GM12873 (cell line): ENCODE measurements at regions not wholly inside any gene's neighbourhood (a gene's known extent, or its start where the extent isn't known, plus 50 kb on each side); places are given as distances from the start of the nearest gene placed in this dataset.

Source experiments
- TF ChIP-seq, protein P1 (sequence below): IDR thresholded peaks from 2 replicates; pipeline ENCODE4 v1.5.1; 2012; ENCODE audit warnings: low read depth, mild to moderate bottlenecking, moderate library complexity, low read length, control low read depth; ENCODE audit not compliant: insufficient read depth; ENCODE audit errors: missing control alignments

DNA sequence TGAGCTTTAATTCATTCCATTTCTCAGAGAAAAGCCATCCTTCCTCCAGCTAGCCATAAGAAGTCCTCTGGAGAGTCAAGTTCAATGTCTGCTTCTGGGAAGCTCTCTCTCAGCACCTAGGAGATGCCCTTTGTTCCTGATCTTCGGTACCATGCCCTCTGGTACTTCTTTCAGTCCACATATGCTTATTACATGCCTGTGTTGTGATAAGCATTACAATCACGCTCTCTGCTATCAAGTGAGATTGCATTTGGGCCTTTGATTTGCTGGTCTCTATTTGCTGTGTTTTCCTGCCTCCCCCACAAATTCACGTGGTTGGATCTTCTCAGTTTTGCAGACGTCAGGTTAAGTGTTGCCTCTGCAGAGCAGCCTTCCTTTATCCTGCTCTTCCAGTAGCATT is 178.1 kb downstream of the TOX3 start:
- TF ChIP-seq, protein P1, sequence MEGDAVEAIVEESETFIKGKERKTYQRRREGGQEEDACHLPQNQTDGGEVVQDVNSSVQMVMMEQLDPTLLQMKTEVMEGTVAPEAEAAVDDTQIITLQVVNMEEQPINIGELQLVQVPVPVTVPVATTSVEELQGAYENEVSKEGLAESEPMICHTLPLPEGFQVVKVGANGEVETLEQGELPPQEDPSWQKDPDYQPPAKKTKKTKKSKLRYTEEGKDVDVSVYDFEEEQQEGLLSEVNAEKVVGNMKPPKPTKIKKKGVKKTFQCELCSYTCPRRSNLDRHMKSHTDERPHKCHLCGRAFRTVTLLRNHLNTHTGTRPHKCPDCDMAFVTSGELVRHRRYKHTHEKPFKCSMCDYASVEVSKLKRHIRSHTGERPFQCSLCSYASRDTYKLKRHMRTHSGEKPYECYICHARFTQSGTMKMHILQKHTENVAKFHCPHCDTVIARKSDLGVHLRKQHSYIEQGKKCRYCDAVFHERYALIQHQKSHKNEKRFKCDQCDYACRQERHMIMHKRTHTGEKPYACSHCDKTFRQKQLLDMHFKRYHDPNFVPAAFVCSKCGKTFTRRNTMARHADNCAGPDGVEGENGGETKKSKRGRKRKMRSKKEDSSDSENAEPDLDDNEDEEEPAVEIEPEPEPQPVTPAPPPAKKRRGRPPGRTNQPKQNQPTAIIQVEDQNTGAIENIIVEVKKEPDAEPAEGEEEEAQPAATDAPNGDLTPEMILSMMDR: no peak

DNA sequence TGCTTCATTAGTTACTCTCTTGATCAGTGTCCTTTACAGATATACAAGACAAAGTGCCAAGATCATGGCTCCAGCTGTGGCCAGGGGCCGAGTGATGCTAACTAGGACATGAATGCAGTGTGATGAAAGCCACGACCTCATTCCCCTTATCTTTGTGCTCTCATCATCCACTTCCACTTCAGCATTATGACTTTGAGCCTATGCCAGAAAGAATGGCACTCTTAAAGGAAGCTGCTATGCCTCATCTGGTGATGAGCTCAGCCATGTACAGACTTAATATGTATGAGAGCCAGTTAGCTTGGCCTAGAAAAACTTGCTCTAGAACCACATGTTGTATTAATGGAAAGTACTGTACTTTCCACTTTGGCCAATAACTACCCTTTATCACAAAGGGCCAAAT is 179.1 kb downstream of the TOX3 start:
- TF ChIP-seq, protein P1: no peak

DNA sequence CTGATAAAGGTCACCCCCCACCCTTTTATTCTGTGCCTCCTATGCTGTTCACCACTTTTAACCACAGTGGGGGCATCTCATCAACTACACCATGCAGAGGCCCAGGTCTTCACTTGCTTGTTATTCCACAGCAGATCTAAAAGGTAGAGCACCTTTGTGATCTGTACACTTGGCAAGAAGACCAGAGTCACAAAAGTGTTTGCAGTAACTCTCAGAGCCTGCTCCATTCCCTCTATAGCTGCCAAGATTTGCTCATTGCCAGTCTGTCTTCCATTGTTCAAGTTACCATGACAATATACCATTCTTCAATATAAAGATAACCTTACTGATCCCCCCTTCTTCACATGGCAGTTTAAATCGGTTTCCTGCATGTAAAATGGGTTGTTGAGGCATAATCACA is 180.0 kb downstream of the TOX3 start:
- TF ChIP-seq, protein P1: no peak

DNA sequence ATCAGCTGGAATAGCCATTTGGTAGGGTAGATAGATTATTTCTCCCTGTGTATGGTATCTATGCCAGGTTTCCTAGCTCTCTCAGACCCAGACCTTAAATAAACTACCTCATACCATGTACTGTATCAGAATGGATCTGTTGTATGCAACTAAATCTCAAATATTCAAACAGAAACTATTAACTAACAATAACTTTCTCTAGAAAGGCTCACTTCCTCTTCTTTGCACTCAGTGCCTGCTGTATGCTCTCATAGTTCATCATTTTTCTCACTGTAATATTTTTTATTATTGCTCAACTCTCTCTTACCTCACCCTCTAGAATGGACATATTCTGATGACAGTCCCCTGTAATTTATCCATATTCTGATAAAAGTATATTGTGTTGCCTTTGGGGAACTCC is 182.4 kb downstream of the TOX3 start:
- TF ChIP-seq, protein P1: no peak

DNA sequence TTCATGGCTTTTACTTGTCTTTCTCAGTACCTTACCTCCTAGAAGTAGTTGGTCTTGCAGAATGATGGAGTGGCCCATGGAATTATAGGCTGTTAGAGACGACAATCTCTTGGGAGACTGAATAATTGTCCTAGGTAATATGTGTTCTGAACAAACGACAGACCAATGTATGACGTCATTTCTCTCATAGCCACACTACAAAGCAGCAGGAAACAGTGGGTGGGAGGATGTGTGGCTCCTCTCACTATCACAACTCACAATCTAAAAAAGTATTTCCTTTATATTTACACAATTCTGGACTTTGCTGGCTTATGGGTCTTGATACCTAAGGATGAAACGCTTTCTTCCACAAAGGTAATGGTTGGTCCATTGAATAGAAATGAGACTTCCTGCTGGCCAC is 183.9 kb downstream of the TOX3 start:
- TF ChIP-seq, protein P1: no peak

DNA sequence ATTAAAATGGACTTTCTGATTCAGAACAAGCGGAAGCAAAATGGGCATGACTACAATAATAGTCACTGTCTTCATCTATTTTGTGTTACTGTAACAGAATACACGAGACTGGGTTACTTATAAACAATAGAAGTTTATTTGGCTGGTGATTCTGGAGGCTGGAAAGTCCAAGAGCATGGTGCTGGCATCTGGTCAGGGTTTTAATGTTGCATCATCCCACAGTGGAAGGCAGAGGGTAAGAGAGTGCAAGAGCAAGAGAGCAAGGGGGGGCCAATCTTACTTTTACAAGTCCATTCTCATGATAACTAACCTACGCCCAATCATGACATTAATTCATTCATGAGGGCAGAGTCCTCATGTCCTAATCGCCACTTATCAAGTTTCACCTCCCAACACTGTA is 189.2 kb downstream of the TOX3 start:
- TF ChIP-seq, protein P1: no peak

DNA sequence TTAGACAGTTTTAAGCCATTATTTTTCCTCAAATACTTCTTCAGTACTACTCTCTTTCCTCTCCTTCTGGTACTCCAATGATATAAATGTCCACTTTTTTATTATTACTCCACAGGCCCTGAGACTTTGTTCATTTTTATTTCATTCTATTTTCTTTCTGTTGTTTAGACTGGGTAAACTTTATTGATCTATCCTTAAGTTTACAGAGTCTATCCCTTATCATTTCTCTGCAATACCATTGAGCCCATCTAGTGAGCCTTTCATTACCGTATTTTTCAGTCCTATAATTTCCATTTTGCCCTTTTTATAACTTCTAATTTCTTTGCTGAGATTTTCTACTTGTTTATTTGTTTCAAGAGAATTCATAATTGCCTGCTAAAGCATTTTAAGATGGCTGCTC is 193.7 kb downstream of the TOX3 start:
- TF ChIP-seq, protein P1: no peak
